HG03025 (cell line): ENCODE measurements at regions not wholly inside any gene's neighbourhood (a gene's known extent, or its start where the extent isn't known, plus 50 kb on each side); places are given as distances from the start of the nearest gene placed in this dataset.
"Not testable (repeated sequence)": the region's sequence is repeated elsewhere in the genome, so short reads cannot be mapped to it uniquely, and the experiment has no call there.

Experiments used
- ATAC-seq: cut with Tn5 transposase; IDR thresholded peaks from one replicate; pipeline ENCODE4 v1.9.1; 2021; ENCODE audit warnings: mild to moderate bottlenecking, moderate library complexity; ENCODE audit not compliant: unreplicated experiment, low FRiP score

GRCh38 chr22:23443905-23444304 lies 136.2 kb downstream of the IGLL1 start:
- not testable (repeated sequence) for ATAC-seq

DNA sequence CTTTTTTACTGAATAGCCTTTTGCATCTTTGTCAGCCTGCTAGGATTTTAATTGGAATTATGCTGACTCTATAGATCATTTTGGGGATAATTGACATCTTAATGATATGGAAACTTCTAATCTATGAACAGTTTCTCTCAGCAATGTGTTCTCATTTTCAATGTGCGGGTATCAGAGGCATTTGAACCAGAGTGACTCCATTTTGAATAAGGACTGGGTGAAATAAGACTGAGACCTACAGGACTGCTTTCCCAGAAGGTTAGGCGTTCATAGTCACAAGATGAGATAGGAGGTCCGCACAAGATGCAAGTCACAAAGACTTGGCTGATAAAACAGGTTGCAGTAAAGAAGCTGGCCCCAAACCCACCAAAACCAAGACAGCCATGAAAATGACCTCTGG lies 140.5 kb downstream of the IGLL1 start:
- ATAC-seq: not testable (repeated sequence)

GRCh38 chr22:23438216-23438615 lies 141.9 kb downstream of the IGLL1 start:
- ATAC-seq: no peak

- no peak for ATAC-seq
Observed at GRCh38 chr22:23437779-23438178, 142.3 kb downstream of the IGLL1 start.

- not testable (repeated sequence) for ATAC-seq
Observed at GRCh38 chr22:23437107-23437395, 143.0 kb downstream of the IGLL1 start.

DNA sequence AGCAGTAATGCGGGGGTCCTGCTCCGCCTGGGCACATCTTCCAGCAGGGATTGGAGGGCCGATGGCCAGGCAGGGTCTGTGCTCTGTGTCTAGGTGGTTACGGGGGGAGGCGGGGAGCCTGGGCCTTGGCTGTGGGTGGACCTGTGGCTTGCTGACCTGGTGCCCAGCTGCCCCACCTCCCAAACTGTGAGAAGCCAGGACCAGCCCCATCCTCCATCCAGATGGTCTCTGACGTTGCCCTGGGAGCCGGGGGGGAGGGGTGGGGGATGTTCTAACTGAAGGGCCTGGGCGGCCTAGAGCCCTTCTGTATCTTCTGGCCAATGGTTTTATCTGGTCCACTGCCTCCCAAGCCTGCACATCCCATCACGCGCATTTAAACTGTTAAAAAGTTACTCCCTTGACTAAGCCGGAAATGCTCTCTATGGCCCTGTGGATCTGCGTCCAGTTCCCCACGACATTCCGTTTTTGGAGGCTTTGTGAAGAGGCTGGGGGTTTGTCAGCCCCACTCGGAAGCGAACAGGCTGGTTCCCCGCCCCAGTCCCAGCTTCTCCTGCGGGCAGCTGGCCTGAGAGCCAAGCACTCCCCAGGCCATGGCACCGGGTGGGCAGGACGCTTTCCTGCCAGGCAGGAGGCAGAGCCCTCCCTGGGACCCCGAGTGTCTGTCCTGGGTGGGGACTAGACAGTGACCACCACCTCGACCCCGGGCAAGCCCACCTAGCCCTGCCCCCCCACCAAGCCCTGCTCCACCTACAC lies 143.6 kb downstream of the IGLL1 start:
- ATAC-seq: not testable (repeated sequence)

GRCh38 chr22:23435186-23435585 lies 144.9 kb downstream of the IGLL1 start:
- ATAC-seq: not testable (repeated sequence)

- ATAC-seq: not testable (repeated sequence)
Observed at GRCh38 chr22:23434198-23434830, 145.8 kb downstream of the IGLL1 start.

DNA sequence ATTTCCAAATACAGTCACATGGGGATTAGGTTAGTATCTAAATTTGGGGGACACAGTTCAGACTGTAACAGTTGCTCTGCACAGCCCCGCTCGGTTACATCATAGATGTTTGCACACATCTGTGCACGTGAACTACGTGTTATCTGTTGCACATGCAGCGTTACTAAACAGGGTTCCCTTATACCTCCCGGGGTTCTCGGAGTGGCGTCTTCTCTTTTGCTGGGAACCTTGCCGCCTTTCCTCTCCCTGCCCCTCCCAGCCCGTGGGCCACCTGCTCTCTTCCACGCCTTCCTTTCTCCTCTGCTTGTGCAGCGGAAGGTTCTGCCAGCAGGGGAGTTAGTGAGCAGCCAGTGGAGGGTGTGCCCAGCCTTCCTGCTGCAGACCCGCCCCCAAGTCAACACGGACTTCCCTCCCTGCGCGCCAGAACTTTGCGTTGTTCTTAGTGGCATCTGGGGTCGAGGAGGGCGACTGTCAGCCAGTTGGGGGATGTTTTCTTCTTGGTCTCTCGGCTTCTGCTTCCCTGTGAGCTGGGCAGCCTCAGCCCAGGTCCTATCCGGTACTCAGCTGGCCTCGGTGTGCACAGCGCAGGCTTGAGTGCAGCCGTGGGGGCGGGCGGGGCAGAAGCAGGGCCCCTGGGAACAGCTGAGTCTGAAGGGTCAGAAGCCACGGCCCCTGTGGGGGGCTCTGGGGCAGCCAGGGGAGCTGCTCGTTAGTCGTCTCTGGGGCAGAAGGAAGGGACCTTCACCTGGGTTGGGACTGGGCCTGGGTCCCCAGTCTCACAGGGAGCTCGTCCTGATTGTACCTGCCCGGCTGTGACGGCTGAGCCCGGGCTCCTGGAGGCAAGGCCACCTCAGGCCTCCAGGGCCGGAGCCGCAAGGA lies 146.7 kb downstream of the IGLL1 start:
- ATAC-seq: not testable (repeated sequence)

GRCh38 chr22:23432719-23433118 lies 147.4 kb downstream of the IGLL1 start:
- ATAC-seq: not testable (repeated sequence)

DNA sequence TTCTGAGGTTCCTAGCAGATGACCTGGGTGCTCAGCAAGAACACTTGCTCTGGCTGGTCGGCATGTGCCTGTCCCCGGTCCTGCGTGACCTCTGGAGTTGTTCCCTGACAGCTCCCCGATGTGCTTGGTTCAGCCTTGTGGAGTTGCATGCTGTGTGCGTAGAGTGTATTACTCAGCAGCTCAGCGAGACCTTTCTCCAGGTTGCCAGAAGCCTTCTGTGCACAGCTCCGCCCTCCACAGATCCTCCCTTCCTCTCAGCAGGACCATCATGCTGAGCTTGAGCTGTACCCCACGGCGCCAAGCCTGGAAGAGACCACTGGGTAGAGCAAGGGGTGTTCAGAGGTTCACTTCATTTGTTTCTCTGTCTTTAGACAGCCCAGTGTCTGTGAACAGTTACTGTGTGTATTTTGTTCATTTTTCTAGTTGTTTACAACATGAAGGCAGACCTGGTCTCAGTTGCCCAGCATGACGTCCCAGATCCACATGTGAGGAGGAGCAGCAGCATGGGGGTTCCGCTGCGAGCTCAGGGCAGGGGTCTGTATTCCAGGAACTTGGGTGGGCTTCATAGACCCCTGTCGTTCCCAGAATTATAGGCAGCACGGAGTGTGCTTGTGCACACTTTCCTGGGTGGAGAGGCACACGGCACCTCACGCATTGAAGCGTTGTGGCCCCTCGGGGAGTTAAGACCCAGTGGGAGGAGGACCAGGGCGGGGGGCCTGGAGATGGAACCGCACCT lies 148.6 kb downstream of the IGLL1 start:
- no peak for ATAC-seq

GRCh38 chr22:23424551-23425068 lies 155.5 kb downstream of the IGLL1 start:
- ATAC-seq: not testable (repeated sequence)

- ATAC-seq: no peak
Observed at GRCh38 chr22:23424031-23424430, 156.1 kb downstream of the IGLL1 start.

- not testable (repeated sequence) for ATAC-seq
Observed at GRCh38 chr22:23422281-23422680, 157.8 kb downstream of the IGLL1 start.

- ATAC-seq: not testable (repeated sequence)
Observed at GRCh38 chr22:23421300-23421699, 158.8 kb downstream of the IGLL1 start.

- ATAC-seq: no peak
Observed at GRCh38 chr22:23419931-23420330, 160.2 kb downstream of the IGLL1 start.

- no peak for ATAC-seq
Observed at GRCh38 chr22:23419171-23419570, 160.9 kb downstream of the IGLL1 start.

DNA sequence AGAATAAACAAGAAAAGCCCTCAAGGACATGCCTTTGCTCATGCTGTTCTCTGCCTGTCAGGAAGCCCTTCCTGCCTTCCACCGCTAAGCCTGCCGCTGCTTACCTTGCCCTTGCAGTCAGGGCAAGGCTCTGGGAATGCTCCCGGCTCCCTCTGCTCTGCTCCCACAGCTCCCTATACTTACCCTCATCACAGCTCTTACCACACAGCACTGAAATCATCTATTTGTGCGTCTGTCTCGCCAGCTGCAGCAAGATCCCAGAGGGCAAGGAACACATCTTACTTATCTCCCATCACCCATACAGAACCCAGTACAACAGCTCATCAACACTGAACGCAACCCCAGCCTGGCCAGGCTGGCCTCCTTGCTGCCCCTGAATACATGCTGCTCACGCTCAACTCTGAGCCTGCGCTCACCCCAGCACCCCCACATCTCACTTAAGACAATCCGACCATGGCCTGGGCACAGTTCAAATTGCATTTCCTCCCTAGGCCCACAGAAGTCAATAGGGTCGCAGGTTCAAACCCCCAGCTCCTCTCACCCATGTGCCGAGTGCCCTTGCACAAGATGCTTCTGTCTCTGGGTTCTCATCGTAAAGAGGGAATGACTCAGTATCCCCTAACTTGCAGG lies 161.8 kb downstream of the IGLL1 start:
- ATAC-seq: no peak

DNA sequence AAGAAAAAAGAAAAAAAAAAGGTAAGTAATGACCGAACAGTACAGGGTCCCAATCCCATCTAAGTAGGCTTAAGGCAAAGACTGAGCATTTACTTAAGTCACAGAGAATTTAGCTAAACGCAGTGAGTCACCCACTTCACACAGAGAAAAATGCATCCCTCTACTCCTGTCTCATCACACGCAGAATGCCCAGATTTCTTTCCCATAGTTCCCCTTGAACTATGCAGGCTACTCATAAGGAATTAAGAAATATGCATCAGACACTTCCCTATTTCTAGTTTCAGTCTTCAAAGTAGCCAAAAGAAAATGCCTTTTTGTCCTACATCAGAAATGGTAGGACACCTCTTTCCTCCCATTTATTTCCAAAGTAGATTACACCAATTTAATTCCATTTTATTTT lies 162.8 kb downstream of the IGLL1 start:
- ATAC-seq: not testable (repeated sequence)

GRCh38 chr22:23416169-23416690 lies 163.9 kb downstream of the IGLL1 start:
- not testable (repeated sequence) for ATAC-seq
